Activated CD4-positive, alpha-beta T cell treated with anti-CD3 and anti-CD28 coated beads, Interleukin-2, amount 10 ng/mL, durations not matched to agents 7 days and 5 days (primary cell): ENCODE measurements at regions not wholly inside any gene's neighbourhood (a gene's known extent, or its start where the extent isn't known, plus 50 kb on each side); places are given as distances from the start of the nearest gene placed in this dataset.

Experiments
- CTCF ChIA-PET: fragments of 350-600 bp; sonication (Branson Sonifier 250); formaldehyde crosslinking; loops from one replicate; lab custom pipeline; 2021; ENCODE audit warnings: antibody characterized with exemption; lab: Charles Lee
- POLR2A ChIA-PET: fragments of 350-600 bp; sonication (Branson Sonifier 250); formaldehyde crosslinking; loops from one replicate; lab custom pipeline; 2021; ENCODE audit warnings: antibody characterized with exemption; lab: Charles Lee
- DNase-seq: peaks from one replicate; pipeline ENCODE4 v3.0.0-alpha.2; 2020
- H3K27ac Mint-ChIP-seq: one replicate; pipeline ENCODE4 v1.8.0; 2021; ENCODE audit warnings: mild to moderate bottlenecking, moderate library complexity, mixed read lengths
- H3K27me3 Mint-ChIP-seq: one replicate; pipeline ENCODE4 v1.8.0; 2021; ENCODE audit warnings: mixed read lengths
- H3K36me3 Mint-ChIP-seq: one replicate; pipeline ENCODE4 v1.8.0; 2021; ENCODE audit warnings: low read depth, mixed read lengths
- H3K4me1 Mint-ChIP-seq: one replicate; pipeline ENCODE4 v1.8.0; 2021; ENCODE audit warnings: mixed read lengths
- H3K4me3 Mint-ChIP-seq: one replicate; pipeline ENCODE4 v1.8.0; 2021; ENCODE audit warnings: mild to moderate bottlenecking, moderate library complexity, mixed read lengths
- H3K9me3 Mint-ChIP-seq: one replicate; pipeline ENCODE4 v1.8.0; 2021; ENCODE audit warnings: mixed read lengths

DNA sequence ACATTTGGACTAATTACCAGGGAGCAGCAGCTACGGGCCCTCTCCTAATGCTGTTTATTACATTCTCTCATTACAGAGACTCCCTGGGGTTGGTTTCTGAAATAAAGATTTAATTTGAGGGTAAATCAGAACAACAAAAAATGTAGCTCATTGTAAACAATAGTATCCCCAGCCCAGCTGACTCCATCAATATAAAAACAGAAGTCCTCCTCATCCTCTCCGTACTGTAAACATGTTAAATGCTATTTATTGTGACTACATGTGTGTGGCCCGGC is 670.4 kb downstream of the TOX3 start:
- Mint-ChIP-seq H3K36me3 (no peaks in the 10 kb centered on the region), H3K4me1 (no peaks in the 10 kb centered on the region), H3K27me3 (no peaks in the 10 kb centered on the region), H3K4me3 (no peak overlapping the region), H3K27ac (no peak overlapping the region), H3K9me3 (no peaks in the 10 kb centered on the region)
- no peak for DNase-seq
- POLR2A ChIA-PET = no interaction called here
- CTCF ChIA-PET = no interaction called here

DNA sequence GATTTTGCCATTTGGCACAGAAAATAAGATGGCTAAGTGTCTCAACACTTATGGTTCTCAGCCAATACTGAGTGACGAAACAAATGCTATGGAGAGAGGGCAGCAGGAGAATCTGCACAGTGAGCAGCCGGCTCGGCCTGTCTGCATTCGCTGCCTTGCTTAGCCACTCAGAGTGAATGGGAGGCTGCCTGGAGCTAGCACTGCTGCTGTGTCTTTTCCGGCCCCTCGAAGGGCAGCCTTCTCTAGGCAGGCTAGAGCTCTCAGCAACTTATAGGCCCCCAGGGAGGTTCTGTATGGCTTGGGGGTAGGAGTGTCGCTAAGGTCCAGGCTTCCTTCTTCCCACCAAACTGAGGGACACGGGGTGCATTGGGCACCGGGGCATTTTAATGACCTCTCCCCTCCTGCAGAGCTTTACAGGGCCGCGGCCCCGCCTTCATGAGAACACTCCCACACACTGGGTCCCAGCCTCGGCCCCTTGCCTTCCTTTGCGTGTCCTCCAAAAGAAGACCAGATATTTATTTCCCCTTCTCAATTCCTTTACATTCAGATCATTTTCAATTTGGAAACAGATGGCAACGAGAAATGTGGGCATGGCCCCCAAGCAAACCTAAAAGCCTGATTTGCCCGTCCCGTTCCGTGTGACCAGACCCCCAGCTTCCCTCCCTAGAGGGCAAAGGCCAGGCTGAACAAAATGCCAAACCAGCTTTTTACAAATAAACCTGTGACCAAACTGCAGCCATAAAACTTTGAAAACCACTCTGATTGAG is 670.9 kb downstream of the TOX3 start:
- no peak overlapping the region for H3K4me3 Mint-ChIP-seq
- H3K9me3 Mint-ChIP-seq = no peaks in the 10 kb centered on the region
- no peaks in the 10 kb centered on the region for H3K4me1 Mint-ChIP-seq
- no peak for DNase-seq
- H3K27me3 Mint-ChIP-seq = no peaks in the 10 kb centered on the region
- POLR2A ChIA-PET = no interaction called here
- H3K27ac Mint-ChIP-seq = no peak overlapping the region
- CTCF ChIA-PET = no interaction called here
- no peaks in the 10 kb centered on the region for H3K36me3 Mint-ChIP-seq

DNA sequence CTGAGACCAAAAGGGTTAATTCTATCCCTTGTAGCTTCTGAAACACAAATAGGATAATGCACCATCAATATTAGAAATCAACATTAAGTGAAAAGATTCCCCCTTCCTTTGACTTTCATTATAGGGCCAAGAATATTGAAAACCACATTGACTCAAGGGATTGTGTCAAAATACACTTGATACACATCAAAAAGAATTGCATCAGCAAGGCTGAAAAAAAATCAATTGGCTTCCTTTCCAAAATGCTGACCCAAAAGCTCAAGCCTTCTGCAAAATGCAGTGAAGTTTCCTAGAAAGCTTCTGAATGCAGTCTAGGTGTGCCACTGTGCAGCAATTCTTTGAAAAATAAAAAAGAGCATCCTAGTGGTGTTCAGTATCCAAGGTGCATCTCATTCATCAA is 674.4 kb downstream of the TOX3 start:
- no peaks in the 10 kb centered on the region for H3K27me3 Mint-ChIP-seq
- no peaks in the 10 kb centered on the region for H3K4me1 Mint-ChIP-seq
- no peaks in the 10 kb centered on the region for H3K36me3 Mint-ChIP-seq
- DNase-seq = no peak
- no peak overlapping the region for H3K4me3 Mint-ChIP-seq
- H3K27ac Mint-ChIP-seq = no peak overlapping the region
- no peaks in the 10 kb centered on the region for H3K9me3 Mint-ChIP-seq
- ChIA-PET CTCF (interaction anchor here (0.7 kb wide), 1 partner anchor 211 kb away, joined by 3 read pairs; no protein-coding TSS in a partner anchor), POLR2A (no interaction called here)

DNA sequence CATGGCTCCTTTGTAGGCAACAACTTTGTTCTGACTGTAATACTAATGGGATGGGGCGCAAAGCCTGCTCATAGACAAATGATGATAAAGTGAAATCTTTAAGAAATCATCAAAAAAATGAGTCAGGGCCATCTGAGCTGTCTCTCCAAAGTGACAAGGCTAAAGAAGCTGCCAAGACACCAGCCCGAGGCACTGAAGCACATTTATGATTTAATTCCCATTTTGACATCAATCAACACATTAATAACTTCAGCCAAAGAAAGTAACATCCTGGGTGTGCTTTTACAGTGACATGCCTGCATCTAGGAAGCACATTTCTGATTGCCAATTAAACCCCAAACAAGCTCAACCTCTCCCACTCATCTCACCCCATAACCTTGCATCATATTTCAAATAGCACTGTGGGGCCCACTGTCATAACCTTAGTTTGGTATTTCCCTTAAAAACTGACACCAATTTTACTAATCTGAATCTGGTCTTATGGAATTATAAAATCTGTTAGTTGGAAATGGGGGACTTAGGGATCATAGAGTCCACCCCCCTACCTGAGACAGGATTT is 676.6 kb downstream of the TOX3 start:
- H3K4me3 Mint-ChIP-seq = no peak overlapping the region

DNA sequence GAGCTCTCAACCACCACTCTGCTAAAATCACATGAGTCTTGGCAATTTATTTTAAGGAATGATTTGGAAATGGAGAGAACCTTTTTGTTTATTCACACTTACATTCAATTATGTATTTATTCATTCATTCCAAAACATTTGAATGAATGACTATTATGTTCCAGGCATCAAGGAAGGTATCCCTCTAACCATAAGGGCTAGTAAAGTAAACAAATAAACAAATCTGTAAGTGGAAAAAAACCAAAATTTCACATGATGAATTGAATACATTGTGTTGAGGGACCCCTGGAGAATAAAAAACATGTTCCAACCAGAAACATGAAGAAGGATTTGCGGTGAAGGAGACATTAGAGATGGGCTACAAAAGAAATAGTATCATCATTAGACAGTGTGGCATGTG is 677.8 kb downstream of the TOX3 start:
- H3K36me3 Mint-ChIP-seq = no peaks in the 10 kb centered on the region
- POLR2A ChIA-PET = no interaction called here
- no peak overlapping the region for H3K27ac Mint-ChIP-seq
- no peaks in the 10 kb centered on the region for H3K27me3 Mint-ChIP-seq
- no peak for DNase-seq
- CTCF ChIA-PET = interaction anchor here (0.6 kb wide), 1 partner anchor 67 kb away, joined by 3 read pairs; no protein-coding TSS in a partner anchor
- H3K4me3 Mint-ChIP-seq = no peak overlapping the region
- H3K4me1 Mint-ChIP-seq = no peaks in the 10 kb centered on the region
- no peaks in the 10 kb centered on the region for H3K9me3 Mint-ChIP-seq

More for the DNA sequence above, 676.6 kb downstream of the TOX3 start:
- Mint-ChIP-seq H3K4me1 (no peaks in the 10 kb centered on the region), H3K9me3 (no peaks in the 10 kb centered on the region), H3K36me3 (no peaks in the 10 kb centered on the region), H3K27ac (no peak overlapping the region), H3K27me3 (no peaks in the 10 kb centered on the region)
- no peak for DNase-seq
- ChIA-PET POLR2A (no interaction called here), CTCF (no interaction called here)

DNA sequence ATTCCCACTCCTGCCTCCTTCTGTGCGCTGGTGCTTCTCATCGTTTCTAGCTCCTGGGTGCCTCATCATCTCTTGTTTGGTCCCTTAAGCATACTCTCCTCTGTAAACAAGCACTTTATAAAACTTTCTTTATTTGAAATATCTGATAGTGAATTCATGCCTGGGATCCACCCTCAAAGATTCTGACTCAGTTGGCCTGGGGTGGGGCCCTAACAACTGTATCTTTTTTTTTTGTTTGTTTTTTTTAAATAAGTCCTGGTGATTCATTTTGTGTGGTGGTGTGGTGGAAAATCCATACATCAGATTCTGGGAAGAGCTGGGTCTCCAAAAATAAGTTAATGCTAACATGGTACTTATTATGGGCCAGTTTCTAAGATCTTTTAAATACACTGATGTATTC is 678.3 kb downstream of the TOX3 start:
- CTCF ChIA-PET = no interaction called here
- no peaks in the 10 kb centered on the region for H3K9me3 Mint-ChIP-seq
- no peak overlapping the region for H3K4me3 Mint-ChIP-seq
- H3K27ac Mint-ChIP-seq = no peak overlapping the region
- H3K4me1 Mint-ChIP-seq = no peaks in the 10 kb centered on the region
- POLR2A ChIA-PET = no interaction called here
- H3K27me3 Mint-ChIP-seq = no peaks in the 10 kb centered on the region
- no peak for DNase-seq
- no peaks in the 10 kb centered on the region for H3K36me3 Mint-ChIP-seq

DNA sequence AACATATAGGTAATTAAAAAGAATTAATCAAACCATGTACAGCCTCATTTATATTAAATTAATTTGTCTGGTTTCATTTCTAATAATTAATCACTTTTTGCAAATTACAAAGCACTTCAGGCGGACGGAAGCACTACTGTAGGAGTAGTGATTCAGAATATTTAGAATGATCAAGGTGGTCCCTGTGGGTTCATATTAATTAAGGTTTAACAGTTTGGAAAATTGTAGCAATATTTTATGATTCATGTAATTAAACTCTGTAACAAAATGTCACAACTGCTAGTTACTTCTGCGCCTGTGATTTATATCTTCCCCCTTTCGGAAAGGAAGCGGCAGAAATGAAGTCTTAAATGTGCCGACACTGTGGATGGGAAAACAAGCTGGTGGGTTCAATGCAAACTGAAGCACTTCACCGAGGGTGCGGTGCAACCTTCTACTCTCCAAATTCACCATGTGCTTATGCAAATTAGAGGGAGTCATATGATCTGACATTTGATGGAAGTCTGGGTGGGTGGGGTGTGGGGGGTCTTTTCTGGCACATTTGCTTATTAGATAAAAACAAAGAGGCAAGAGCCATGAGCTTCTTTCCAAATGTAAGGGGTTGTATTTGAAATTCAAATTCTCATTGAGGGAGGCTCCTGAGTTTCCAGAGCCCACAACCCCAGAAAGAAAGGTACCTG is 679.4 kb downstream of the TOX3 start:
- DNase-seq = no peak
- H3K27ac Mint-ChIP-seq = no peak overlapping the region
- CTCF ChIA-PET = no interaction called here
- POLR2A ChIA-PET = no interaction called here
- H3K36me3 Mint-ChIP-seq = no peaks in the 10 kb centered on the region
- no peaks in the 10 kb centered on the region for H3K9me3 Mint-ChIP-seq
- no peaks in the 10 kb centered on the region for H3K27me3 Mint-ChIP-seq
- no peaks in the 10 kb centered on the region for H3K4me1 Mint-ChIP-seq
- H3K4me3 Mint-ChIP-seq = no peak overlapping the region

DNA sequence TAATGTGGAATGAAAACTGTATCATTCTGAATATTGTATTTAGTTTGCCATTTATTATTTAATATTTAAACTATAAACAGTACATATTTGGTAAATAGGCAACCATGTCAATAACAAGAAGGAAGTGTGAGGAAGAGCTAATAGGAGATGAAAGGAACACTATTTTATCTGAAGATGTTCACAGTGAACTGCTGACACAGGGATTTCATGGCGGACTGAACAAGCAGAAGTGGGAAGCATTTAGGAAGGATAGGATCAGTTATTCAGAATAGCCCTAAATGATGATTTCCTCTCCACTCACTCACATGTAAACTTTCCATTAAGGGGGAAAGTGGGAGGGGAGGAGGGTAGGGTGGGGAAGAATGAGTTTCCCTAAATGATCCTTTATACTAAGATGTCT is 682.4 kb downstream of the TOX3 start:
- DNase-seq = no peak
- Mint-ChIP-seq H3K4me1 (no peaks in the 10 kb centered on the region), H3K4me3 (no peak overlapping the region), H3K27me3 (no peaks in the 10 kb centered on the region), H3K9me3 (peaks cover 2% of the 10 kb centered on the region), H3K36me3 (no peaks in the 10 kb centered on the region), H3K27ac (no peak overlapping the region)
- ChIA-PET CTCF (no interaction called here), POLR2A (no interaction called here)

DNA sequence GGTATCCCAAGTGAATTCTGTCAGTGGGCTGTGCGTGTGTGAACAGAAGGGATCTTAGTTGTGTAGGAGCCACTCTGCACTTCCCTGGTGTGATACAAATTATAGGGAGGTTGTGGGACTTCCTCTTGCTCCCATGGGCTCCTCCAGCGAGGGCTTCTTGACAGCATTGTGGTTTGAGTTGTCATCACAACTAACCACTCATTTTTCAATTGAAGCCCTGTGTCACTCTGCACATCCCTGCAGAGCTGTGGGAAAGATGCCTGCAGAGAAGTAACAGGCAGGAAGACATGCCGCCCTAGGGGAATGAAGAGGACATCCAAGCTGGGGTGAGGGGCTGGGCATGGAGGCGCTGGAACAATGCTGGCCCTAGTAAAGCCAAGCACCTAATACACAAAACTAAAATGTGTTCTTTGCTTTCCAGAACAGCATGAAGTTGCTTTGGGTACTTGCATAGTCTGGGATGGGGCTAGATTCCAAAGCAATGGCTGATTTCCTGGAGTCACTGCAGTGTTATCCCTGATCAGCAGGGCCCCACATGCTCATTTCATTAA is 692.5 kb downstream of the TOX3 start:
- H3K9me3 Mint-ChIP-seq = no peaks in the 10 kb centered on the region
- no peak overlapping the region for H3K27ac Mint-ChIP-seq
- POLR2A ChIA-PET = no interaction called here
- H3K27me3 Mint-ChIP-seq = no peaks in the 10 kb centered on the region
- CTCF ChIA-PET = no interaction called here
- DNase-seq = no peak
- no peaks in the 10 kb centered on the region for H3K36me3 Mint-ChIP-seq
- peaks cover 6% of the 10 kb centered on the region for H3K4me1 Mint-ChIP-seq
- H3K4me3 Mint-ChIP-seq = no peak overlapping the region

DNA sequence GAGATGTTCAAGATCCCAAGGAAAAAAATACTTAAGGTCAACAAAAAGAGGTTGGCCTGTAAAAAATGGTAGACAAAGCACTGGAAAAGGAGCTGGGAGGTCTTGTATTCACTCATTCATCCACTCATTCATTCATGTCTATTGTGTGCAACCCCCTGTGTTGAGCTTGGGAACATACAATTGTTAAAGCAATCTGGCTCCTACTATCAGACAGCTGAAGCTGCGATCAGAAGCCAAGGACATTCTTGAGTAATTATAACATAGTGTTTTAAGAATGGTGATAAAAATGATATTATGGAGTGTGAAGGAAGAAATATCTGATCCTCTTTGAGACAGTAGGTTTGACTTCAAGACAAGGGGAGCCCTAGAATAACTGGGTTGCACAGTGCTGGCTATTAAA is 693.4 kb downstream of the TOX3 start:
- CTCF ChIA-PET = interaction anchor here (0.8 kb wide), 1 partner anchor 62 kb away, joined by 3 read pairs; no protein-coding TSS in a partner anchor
- no peaks in the 10 kb centered on the region for H3K27me3 Mint-ChIP-seq
- H3K9me3 Mint-ChIP-seq = no peaks in the 10 kb centered on the region
- no peak overlapping the region for H3K27ac Mint-ChIP-seq
- POLR2A ChIA-PET = no interaction called here
- no peak for DNase-seq
- no peaks in the 10 kb centered on the region for H3K36me3 Mint-ChIP-seq
- H3K4me3 Mint-ChIP-seq = no peak overlapping the region
- H3K4me1 Mint-ChIP-seq = peaks cover 6% of the 10 kb centered on the region

DNA sequence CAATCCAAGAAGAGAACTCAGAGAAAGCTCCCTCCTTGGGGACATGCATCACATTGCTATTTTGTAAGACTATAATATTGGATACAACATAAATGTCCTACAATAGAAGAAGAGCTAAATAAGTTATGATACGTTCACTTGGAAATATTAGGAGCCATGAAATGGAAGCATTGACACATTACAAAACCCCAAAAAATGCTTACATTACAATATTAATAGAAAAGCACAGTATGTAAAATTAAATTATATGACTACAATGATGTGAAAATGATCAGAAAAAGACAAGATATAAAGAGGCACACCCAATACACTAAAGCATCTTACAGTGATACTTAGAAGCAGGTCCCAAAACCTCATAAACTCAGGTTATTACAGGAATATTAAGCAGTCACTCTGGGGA is 694.1 kb downstream of the TOX3 start:
- Mint-ChIP-seq H3K4me3 (no peak overlapping the region), H3K9me3 (no peaks in the 10 kb centered on the region), H3K36me3 (no peaks in the 10 kb centered on the region), H3K27ac (no peak overlapping the region), H3K27me3 (no peaks in the 10 kb centered on the region), H3K4me1 (peaks cover 6% of the 10 kb centered on the region)
- ChIA-PET CTCF (no interaction called here), POLR2A (no interaction called here)
- no peak for DNase-seq

DNA sequence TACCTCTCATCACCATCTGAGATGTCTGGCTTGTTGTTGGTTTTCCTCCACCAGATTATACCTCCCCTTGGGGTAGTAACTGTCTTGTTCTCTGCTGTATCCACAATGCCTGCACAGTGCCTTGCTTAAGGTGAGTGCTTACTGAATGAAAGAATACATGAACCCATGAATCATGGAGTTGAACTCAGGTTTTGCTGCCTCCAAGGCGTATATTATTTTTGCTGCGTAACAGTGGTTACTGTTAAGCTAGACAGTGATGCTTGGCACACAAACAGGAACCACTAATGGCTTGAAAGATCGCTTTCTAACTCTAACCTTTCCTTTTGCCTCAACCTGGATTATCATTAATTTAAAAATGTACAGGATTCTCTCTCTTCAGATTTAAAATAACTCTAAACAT is 695.8 kb downstream of the TOX3 start:
- CTCF ChIA-PET = no interaction called here
- H3K4me1 Mint-ChIP-seq = peaks cover 4% of the 10 kb centered on the region
- H3K4me3 Mint-ChIP-seq = no peak overlapping the region

DNA sequence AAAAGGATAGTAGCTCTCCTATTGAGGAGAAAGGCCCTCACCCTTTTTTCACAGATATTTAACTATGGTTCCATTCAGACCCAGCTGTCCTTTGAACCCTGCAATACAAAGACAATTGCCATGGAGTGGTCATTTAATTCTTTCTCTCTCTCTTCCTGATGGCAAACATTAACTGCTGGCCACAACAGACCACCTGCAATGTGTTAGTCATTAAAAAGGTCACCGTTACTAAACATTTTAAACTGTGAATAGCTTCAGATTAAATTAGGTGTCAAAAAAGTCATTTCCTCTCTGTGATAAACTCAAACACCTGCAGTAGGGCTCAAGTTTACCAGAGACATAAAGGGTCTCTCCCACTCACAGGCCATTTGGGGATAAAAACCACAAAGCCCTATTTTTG is 697.2 kb downstream of the TOX3 start:
- Mint-ChIP-seq H3K4me3 (no peak overlapping the region), H3K4me1 (no peaks in the 10 kb centered on the region), H3K27ac (no peak overlapping the region), H3K9me3 (peaks cover 2% of the 10 kb centered on the region), H3K27me3 (no peaks in the 10 kb centered on the region), H3K36me3 (no peaks in the 10 kb centered on the region)
- CTCF ChIA-PET = no interaction called here
- POLR2A ChIA-PET = no interaction called here
- DNase-seq = no peak

More for the DNA sequence above, 695.8 kb downstream of the TOX3 start:
- no peaks in the 10 kb centered on the region for H3K9me3 Mint-ChIP-seq
- no peaks in the 10 kb centered on the region for H3K36me3 Mint-ChIP-seq
- no peak overlapping the region for H3K27ac Mint-ChIP-seq
- no peaks in the 10 kb centered on the region for H3K27me3 Mint-ChIP-seq
- DNase-seq = no peak
- POLR2A ChIA-PET = no interaction called here
